ENCODE measurements at regions not wholly inside any gene's neighbourhood (a gene's known extent, or its start where the extent isn't known, plus 50 kb on each side); places are given as distances from the start of the nearest gene placed in this dataset.

DNA sequence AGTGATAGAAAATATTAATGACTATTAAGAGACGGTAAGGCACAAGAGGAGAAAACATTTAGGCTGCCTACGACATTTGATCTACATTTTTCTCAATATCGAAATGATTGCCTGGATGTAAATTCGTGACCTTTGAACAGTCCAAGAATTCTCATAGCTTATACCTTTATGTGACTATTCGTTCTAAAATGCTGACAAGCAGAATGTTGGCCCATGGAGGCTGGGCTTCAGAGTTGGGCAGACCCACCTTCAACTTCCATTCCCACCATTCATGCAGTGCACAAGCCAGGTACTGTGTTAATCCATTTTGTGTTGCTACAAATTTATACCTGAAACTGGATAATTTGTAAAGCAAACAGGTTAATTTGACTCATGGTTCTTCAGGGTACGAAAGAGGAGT is 441.4 kb upstream of the COBL start:
- DNase-seq, result no peak

DNA sequence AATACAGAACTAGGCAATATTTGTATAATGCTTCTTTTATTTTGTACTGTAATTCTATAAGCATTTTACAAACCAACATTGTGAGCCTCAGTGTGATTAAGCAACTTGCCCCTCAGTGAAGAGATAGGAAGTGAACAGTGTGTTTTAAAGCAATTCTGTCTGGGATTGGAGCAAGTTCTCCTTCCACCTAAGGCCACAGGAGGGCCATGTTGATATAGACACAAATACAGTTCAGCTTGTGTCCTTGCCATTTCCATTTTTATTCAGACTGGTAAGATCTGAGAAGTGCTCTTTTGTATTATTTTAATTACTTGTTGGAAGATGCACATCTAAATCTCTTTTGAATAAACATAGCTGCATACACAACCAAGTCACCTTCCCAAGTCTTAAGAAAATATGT is 416.3 kb upstream of the COBL start:
- DNase-seq, result no peak

DNA sequence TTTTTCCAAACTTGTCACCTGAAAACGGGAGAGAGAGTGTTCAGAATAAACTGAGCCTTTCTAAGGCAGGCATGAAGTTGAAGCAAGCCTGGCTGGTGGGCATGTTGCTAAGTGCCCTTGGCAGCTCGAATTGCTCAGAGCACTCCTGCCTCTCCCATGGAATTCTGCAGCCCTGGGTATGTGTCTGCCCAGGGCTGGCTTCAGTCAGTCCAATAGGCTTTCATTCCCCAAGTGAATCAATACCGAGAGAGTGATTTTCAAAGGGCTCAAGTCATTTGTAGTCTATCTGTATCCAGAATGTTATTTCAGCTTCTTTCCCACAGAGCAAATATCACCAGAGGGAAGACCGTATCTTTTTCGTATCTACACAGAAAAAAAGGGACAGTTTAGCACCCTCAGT is 415.5 kb upstream of the COBL start:
- no peak for DNase-seq

DNA sequence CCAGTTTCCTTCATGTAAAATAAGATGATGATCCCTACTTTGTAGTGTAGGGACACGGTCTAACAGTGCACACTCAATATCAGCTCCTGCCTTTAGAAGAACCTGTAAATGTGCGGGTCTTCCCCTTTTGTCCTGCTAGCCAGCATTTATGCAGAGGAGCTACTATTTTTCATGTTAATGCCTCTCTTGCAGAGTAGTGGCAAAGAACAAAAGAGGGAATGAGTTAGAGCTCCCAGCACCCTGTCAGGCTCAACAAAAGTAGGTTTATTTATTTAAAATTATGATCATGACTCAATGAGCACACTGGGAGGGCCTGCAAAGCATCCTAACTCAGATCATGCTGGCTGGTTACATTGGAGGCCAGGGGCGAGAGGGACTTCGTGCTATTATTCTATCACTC is 414.5 kb upstream of the COBL start:
- no peak for DNase-seq

- DNase-seq, result no peak
Measured at GRCh38 chr7:51727441-51727840, 410.8 kb upstream of the COBL start.

- DNase-seq, result no peak
Measured at GRCh38 chr7:51706851-51707250, 390.2 kb upstream of the COBL start.

GRCh38 chr7:51705701-51706100 is 389.1 kb upstream of the COBL start:
- DNase-seq, result no peak

DNA sequence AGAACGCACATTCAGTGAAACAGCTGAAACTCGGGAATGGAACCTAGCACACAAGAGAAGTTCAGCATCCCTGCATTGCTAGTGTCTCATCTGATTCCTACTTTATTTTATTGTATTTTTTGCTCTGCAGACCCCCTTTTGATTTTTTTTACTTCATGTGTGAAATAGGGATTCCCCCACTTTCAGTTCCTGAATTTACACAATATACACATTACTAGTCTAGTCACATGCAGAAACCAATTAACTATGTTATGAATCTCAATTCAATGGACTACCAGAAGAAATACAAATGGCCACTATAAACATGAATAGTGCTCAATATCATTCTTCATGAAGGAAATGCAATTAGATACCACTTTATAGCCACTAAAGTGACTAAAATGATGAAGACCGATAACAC is 386.1 kb upstream of the COBL start:
- no peak for DNase-seq

GRCh38 chr7:51701935-51702334 is 385.3 kb upstream of the COBL start:
- no peak for DNase-seq

DNA sequence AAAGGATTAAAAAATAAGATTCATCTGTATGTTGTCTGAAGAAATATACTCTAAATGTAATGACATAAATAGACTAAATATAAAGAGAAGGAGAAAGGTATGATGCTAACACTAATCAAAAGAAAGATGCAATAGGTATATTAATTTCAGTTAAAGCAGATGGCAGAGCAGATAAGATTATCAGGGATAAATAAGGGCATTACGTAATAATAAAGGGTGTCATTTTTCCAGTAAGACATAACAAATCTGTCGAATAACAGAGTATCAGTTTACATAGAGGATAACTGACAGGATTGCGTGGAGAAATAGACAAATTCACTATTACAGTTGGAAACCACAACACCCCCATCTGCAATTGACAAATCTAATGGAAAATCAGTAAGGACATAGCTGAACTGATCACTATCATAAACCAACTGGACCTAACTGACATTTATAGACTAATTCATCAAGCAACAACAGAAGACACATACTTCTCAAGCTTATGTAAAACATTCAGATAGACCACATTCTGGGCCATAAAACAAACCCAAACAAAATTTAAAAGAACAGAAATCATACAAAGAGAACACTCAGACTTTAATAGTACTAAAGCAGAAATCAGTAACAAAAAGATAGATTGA is 384.1 kb upstream of the COBL start:
- DNase-seq, result no peak

- DNase-seq, result no peak
Measured at GRCh38 chr7:51693258-51693657, 376.6 kb upstream of the COBL start.

DNA sequence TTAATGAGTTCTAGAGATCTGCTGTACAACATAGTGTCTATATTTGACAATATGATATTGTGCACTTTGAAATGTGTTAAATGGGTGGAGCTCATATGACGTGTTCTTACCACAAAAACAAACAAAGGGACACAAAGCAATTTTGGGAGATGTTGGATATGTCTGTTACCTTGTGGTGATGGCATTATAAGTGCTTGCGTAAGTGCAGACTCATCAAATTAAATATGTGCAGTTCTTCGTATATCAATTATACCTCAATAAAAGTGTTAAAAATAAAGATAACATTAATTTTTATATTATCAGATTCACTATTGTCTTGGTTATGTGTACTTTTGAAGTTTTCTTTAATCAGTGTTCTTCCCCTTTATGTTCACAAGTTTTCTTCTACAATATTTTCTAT is 372.9 kb upstream of the COBL start:
- no peak for DNase-seq

- no peak for DNase-seq
Measured at GRCh38 chr7:51685794-51686193, 369.2 kb upstream of the COBL start.

DNA sequence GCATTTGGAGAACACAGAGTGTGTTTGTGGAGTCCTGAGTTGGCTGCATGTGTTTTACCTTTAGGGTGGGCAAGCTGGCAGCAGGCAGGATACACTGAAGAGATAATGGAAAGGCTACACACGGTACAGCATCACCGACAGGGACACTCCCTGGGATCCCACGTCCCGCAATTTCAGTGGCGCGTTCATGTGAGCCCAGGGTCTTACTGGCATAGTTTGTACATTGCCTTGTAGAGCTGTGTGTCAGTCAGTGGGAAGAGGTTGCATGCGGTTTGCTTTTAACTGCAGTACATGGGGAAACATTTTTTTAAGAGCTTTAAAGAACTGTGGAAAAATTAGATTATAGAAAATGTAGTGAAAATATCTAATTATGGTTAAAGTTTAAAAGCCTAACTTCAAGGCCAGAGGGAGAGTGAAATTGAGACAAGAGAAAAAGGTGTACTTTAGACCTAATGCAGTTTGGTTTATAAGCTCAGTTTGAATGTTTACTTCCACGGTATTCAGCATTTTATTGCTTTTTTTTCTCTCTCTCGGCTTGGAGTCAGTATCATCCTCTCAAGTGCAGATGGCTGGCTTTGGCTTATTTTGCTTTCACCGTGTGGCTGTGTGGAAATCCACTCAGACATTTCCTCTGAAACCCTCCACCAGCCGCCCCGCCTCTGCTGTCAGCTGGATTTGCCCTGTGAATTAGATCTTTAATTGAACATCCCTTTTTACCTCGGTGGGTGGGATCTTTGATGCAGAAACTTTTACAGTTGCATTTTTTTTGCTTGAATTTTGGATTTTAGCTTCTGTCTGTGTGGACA is 364.2 kb upstream of the COBL start:
- DNase-seq, result no peak

GRCh38 chr7:51679358-51679757 is 362.7 kb upstream of the COBL start:
- no peak for DNase-seq

- DNase-seq, result no peak
Measured at GRCh38 chr7:51666751-51667150, 350.1 kb upstream of the COBL start.

- DNase-seq, result no peak
Measured at GRCh38 chr7:51666266-51666665, 349.7 kb upstream of the COBL start.

DNA sequence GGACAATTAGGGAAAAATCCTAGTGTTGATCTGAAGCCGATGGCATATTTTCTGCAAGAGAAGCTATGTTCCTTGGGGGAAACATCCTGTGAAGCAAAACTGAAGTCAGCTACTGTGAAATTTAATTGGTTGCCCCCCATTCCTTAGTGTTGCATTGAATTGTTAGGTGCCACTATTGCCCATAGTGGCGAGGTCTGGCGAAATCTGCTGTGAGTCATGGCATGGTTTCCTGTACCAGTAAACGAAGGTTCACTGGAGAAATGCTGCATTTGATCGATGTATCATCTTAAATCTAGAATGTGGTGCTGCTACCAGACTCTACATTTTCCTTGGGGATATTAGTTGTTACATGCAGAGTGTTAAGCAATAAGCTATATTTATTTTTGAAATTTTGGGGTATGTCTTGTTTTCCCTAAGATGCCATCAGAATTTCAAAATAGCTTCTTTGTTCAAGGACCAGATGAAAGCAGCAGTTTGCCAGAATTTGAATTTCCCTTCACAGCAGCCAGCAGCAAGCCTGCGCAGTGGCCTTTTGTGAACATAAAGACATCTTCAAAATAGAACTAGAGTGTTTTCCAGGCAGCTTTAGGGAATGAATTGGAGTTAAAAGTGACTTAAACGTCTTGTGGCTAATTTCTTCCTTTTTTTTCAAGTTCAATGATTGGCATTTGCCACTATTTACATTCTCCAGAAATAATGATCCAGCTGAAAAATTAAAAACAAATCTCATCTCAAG is 348.6 kb upstream of the COBL start:
- no peak for DNase-seq

GRCh38 chr7:51660516-51660915 is 343.9 kb upstream of the COBL start:
- no peak for DNase-seq

DNA sequence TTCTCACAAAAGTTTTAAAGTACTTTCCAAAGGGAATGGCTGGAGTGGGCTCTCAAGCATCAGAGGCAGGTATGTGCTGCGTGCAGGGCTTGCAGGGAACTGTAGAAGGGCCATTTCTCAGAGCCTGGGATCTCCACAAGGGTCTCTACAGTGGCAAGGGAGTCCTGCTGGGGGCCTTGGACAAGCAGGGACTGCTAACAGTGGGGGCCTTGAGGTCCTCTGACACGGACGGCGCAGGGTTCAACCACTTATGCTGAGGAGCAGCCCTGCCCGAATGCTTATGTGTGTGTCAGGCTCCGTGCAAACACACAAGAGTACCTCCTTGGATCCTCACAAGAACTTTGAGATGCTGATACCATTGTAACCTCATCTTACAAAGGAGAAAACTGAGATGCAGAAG is 342.1 kb upstream of the COBL start:
- DNase-seq, result no peak

- DNase-seq, result no peak
Measured at GRCh38 chr7:51647931-51648351, 331.3 kb upstream of the COBL start.

- no peak for DNase-seq
Measured at GRCh38 chr7:51647486-51647885, 330.9 kb upstream of the COBL start.

DNA sequence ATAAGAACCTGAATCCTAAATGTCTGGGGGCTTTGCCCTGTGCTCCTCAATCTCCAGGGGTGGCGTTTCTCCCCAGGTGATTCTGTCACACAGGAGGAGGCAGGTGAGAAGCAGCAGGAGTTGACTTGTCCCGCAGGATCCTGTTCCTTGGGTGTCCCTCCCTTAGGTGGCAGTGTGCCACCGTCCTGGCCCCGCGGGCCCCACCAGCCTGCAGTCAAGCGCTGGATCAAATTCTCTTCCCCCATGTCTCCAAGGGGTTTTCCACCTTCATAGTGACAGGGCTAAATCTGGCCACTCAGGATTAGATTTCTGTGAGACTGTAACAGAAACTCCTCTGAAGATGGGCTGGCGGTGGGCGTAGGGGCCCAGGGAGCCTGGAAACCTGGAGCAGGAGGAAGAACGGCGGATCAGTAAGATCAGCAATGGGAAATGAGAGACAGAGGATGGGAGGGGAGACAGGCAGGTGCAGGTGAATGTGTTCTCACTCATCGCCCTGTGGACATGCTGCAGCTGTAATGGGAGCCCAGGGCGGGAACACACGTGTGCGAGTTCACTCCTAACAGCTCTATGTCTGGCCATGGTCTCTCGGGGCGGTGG is 329.2 kb upstream of the COBL start:
- no peak for DNase-seq

DNA sequence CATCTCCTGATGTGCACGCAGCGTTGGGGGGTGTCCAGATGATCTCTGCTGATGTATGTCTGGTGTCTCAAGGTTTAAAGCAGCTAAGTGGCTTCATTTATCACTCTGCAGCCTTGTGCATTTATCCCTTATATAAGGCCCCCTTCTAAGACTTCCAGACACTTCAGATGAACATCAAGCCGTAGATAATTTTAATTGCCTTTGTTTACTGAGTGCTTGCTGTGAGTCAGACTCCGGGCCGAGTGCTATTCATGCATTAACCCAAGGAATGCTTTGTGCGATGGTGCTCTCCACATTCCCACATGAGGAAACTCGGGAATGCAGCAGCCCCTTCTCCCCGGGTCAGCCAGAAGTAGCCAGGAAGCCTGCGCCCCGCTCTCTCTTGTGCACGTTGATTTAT is 328.6 kb upstream of the COBL start:
- no peak for DNase-seq
